Hepatocyte (in vitro differentiated cells): ENCODE measurements at regions not wholly inside any gene's neighbourhood (a gene's known extent, or its start where the extent isn't known, plus 50 kb on each side); places are given as distances from the start of the nearest gene placed in this dataset.
"Not testable (repeated sequence)": the region's sequence is repeated elsewhere in the genome, so short reads cannot be mapped to it uniquely, and the experiment has no call there.

Source experiments
- DNase-seq: peaks from one replicate; pipeline ENCODE4 v3.0.0-alpha.2; 2016; ENCODE audit warnings: low spot score
- H2AFZ ChIP-seq: fragments of 200-600 bp; sonication (generic); 2 replicates; pipeline ENCODE4 v1.6.0; 2016; ENCODE audit warnings: antibody characterized with exemption, mild to moderate bottlenecking
- H3K27ac ChIP-seq: fragments of 200-600 bp; sonication (generic); 2 replicates; pipeline ENCODE4 v1.5.1; 2016; ENCODE audit warnings: mild to moderate bottlenecking
- H3K27me3 ChIP-seq: fragments of 200-600 bp; sonication (generic); 2 replicates; pipeline ENCODE4 v1.6.1; 2016
- H3K36me3 ChIP-seq: fragments of 200-600 bp; sonication (generic); replicated peaks from 2 replicates; pipeline ENCODE4 v1.5.1; 2016; ENCODE audit warnings: low read depth; ENCODE audit not compliant: insufficient read depth
- H3K4me1 ChIP-seq: fragments of 200-600 bp; sonication (generic); 2 replicates; pipeline ENCODE4 v1.5.1; 2016; ENCODE audit warnings: mild to moderate bottlenecking, moderate library complexity; ENCODE audit not compliant: insufficient read depth
- H3K4me2 ChIP-seq: fragments of 200-600 bp; sonication (generic); 2 replicates; pipeline ENCODE4 v1.6.0; 2016
- H3K4me3 ChIP-seq: fragments of 200-600 bp; sonication (generic); 2 replicates; pipeline ENCODE4 v1.5.1; 2016; ENCODE audit warnings: mild to moderate bottlenecking
- H3K79me2 ChIP-seq: fragments of 200-600 bp; sonication (generic); 2 replicates; pipeline ENCODE4 v1.6.0; 2017; ENCODE audit warnings: mild to moderate bottlenecking
- H3K9me2 ChIP-seq: fragments of 200-600 bp; sonication (generic); replicated peaks from 2 replicates; pipeline ENCODE4 v1.6.0; 2017; ENCODE audit warnings: mild to moderate bottlenecking; ENCODE audit not compliant: insufficient read depth
- H3K9me3 ChIP-seq: fragments of 200-600 bp; sonication (generic); 2 replicates; pipeline ENCODE4 v1.5.1; 2016; ENCODE audit warnings: low read depth, mild to moderate bottlenecking
- H4K20me1 ChIP-seq: fragments of 200-600 bp; sonication (generic); 2 replicates; pipeline ENCODE4 v1.6.0; 2016; ENCODE audit warnings: mild to moderate bottlenecking; ENCODE audit not compliant: insufficient read depth, poor library complexity, severe bottlenecking
- EZH2 ChIP-seq: fragments of 200-600 bp; sonication (generic); IDR thresholded peaks from 2 replicates; pipeline ENCODE4 v1.6.1; 2016; ENCODE audit warnings: antibody characterized with exemption, mild to moderate bottlenecking, borderline replicate concordance
- EZH2phosphoT487 ChIP-seq: fragments of 200-600 bp; sonication (generic); IDR thresholded peaks from one replicate; pipeline ENCODE4 v1.6.1; 2018; ENCODE audit warnings: antibody characterized with exemption, mild to moderate bottlenecking, low read depth, moderate library complexity; ENCODE audit not compliant: unreplicated experiment, severe bottlenecking
- WGBS: methylation state at CpG from one replicate; pipeline ENCODE4 v1.1.6; 2016; ENCODE audit warnings: low lambda C conversion rate; ENCODE audit errors: missing lambda C conversion rate; 5-methylcytosine and 5-hydroxymethylcytosine counted together
- TF ChIP-seq, protein P1 (sequence below): fragments of 200-600 bp; sonication (generic); IDR thresholded peaks from 2 replicates; pipeline ENCODE4 v1.5.1; 2016; ENCODE audit warnings: antibody characterized with exemption, mild to moderate bottlenecking; ENCODE audit not compliant: poor library complexity

GRCh38 chrX:131881194-131881593, 141.9 kb upstream of the STK26 start:
- TF ChIP-seq EZH2 (no peak), EZH2phosphoT487 (no peak)
- TF ChIP-seq, protein P1, sequence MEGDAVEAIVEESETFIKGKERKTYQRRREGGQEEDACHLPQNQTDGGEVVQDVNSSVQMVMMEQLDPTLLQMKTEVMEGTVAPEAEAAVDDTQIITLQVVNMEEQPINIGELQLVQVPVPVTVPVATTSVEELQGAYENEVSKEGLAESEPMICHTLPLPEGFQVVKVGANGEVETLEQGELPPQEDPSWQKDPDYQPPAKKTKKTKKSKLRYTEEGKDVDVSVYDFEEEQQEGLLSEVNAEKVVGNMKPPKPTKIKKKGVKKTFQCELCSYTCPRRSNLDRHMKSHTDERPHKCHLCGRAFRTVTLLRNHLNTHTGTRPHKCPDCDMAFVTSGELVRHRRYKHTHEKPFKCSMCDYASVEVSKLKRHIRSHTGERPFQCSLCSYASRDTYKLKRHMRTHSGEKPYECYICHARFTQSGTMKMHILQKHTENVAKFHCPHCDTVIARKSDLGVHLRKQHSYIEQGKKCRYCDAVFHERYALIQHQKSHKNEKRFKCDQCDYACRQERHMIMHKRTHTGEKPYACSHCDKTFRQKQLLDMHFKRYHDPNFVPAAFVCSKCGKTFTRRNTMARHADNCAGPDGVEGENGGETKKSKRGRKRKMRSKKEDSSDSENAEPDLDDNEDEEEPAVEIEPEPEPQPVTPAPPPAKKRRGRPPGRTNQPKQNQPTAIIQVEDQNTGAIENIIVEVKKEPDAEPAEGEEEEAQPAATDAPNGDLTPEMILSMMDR: no peak
- no peak for DNase-seq

DNA sequence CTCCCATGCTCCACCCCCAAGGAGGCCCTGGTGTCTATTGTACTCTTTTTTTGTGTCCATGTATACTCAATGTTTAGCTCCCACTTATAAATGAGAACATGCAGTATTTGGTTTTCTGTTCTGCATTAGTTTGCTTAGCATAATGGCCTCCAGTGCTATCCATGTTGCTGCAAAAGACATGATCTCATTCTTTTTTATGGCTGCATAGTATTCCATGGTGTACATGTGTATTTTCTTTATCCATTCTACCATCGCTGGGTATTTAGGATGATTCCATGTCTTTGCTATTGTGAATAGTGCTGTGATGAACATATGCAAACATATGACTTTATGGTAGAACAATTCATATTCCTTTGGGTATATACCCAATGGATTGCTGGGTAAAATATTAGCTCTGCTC, 138.1 kb upstream of the STK26 start:
- not testable (repeated sequence) for H3K9me2 ChIP-seq, DNase-seq, H3K27ac ChIP-seq, H3K4me2 ChIP-seq, H3K4me1 ChIP-seq, H3K79me2 ChIP-seq, H3K36me3 ChIP-seq, H3K4me3 ChIP-seq, H2AFZ ChIP-seq, H4K20me1 ChIP-seq, H3K27me3 ChIP-seq, H3K9me3 ChIP-seq
- WGBS: 74% methylated on average over 1 of the region's 1 CpG

More at GRCh38 chrX:131881194-131881593, 141.9 kb upstream of the STK26 start:
- no peaks in the 10 kb centered on the region for H3K4me1 ChIP-seq
- H3K36me3 ChIP-seq: no peaks in the 10 kb centered on the region
- no peaks in the 10 kb centered on the region for H3K27me3 ChIP-seq
- H2AFZ ChIP-seq: no peak overlapping the region
- H3K27ac ChIP-seq: no peak overlapping the region
- no peaks in the 10 kb centered on the region for H3K79me2 ChIP-seq
- WGBS: 75% methylated on average over 5 of the region's 5 CpGs
- no peak overlapping the region for H3K4me2 ChIP-seq
- H3K4me3 ChIP-seq: no peak overlapping the region
- H3K9me2 ChIP-seq: no peaks in the 10 kb centered on the region
- no peaks in the 10 kb centered on the region for H4K20me1 ChIP-seq
- H3K9me3 ChIP-seq: no peaks in the 10 kb centered on the region

DNA sequence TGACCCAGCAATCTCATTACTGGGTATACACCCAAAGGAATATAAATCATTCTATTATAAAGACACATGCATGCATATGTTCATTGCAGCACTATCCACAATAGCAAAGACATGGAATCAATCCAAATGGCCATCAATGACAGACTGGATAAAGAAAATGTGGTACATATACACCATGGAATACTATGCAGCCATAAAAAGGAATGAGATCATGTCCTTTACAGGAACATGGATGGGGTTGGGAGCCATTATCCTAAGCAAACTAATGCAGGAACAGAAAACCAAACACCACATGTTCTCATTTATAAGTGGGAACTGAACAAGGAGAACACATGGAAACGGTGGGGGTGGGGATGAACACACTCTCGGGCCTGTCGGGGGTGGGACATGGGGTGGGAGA, 129.2 kb upstream of the STK26 start:
- not testable (repeated sequence) for H3K27ac ChIP-seq, H3K9me3 ChIP-seq, H3K36me3 ChIP-seq, H3K9me2 ChIP-seq, H3K4me2 ChIP-seq, H3K4me3 ChIP-seq, H2AFZ ChIP-seq, H3K4me1 ChIP-seq, H3K27me3 ChIP-seq, H3K79me2 ChIP-seq, H4K20me1 ChIP-seq, DNase-seq
- WGBS: 78% methylated on average over 3 of the region's 3 CpGs

DNA sequence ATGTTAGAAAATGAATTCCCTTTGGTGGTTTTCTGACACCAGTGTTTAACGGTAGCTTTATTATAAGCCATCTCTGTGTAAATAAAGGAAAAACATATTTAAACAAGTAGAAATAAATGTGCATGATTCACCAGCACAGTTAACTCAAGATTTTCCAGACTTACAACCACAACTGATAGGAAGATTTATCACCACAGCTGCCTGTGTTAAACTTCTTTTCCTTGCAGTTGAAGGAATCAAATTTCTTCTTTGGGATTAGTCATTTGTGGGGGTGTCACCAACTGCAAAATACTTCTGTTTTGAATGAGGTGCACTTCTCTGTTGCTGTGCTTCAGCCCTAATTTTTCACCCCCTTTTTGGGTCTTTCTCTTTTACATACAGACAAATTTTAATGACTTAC, 128.1 kb upstream of the STK26 start:
- Histone ChIP-seq H3K9me3 (no peaks in the 10 kb centered on the region), H3K4me1 (no peaks in the 10 kb centered on the region), H3K36me3 (no peaks in the 10 kb centered on the region), H2AFZ (no peak overlapping the region), H3K9me2 (no peaks in the 10 kb centered on the region), H4K20me1 (no peaks in the 10 kb centered on the region), H3K4me2 (no peak overlapping the region), H3K4me3 (no peak overlapping the region), H3K27ac (no peak overlapping the region), H3K27me3 (no peaks in the 10 kb centered on the region), H3K79me2 (no peaks in the 10 kb centered on the region)
- DNase-seq: no peak
- TF ChIP-seq EZH2: no peak
- TF ChIP-seq, protein P1: no peak
- TF ChIP-seq EZH2phosphoT487: no peak
- WGBS: 48% methylated on average over 1 of the region's 1 CpG

- Histone ChIP-seq H3K9me2 (no peaks in the 10 kb centered on the region), H3K79me2 (no peaks in the 10 kb centered on the region), H3K4me1 (no peaks in the 10 kb centered on the region), H3K27me3 (no peaks in the 10 kb centered on the region), H3K4me2 (no peak overlapping the region), H3K27ac (no peak overlapping the region), H3K36me3 (no peaks in the 10 kb centered on the region), H3K9me3 (no peaks in the 10 kb centered on the region), H4K20me1 (no peaks in the 10 kb centered on the region), H3K4me3 (no peak overlapping the region), H2AFZ (no peak overlapping the region)
- TF ChIP-seq EZH2 (no peak), EZH2phosphoT487 (no peak)
- TF ChIP-seq, protein P1: no peak
- no peak for DNase-seq
- WGBS: 62% methylated on average over 3 of the region's 3 CpGs
Measured at GRCh38 chrX:131895807-131896206, 127.3 kb upstream of the STK26 start.
